HG03064 (cell line): ENCODE measurements at regions not wholly inside any gene's neighbourhood (a gene's known extent, or its start where the extent isn't known, plus 50 kb on each side); places are given as distances from the start of the nearest gene placed in this dataset.

Source experiments
- ATAC-seq: cut with Tn5 transposase; IDR thresholded peaks from one replicate; pipeline ENCODE4 v1.9.1; 2021; ENCODE audit warnings: low read depth; ENCODE audit not compliant: unreplicated experiment

DNA sequence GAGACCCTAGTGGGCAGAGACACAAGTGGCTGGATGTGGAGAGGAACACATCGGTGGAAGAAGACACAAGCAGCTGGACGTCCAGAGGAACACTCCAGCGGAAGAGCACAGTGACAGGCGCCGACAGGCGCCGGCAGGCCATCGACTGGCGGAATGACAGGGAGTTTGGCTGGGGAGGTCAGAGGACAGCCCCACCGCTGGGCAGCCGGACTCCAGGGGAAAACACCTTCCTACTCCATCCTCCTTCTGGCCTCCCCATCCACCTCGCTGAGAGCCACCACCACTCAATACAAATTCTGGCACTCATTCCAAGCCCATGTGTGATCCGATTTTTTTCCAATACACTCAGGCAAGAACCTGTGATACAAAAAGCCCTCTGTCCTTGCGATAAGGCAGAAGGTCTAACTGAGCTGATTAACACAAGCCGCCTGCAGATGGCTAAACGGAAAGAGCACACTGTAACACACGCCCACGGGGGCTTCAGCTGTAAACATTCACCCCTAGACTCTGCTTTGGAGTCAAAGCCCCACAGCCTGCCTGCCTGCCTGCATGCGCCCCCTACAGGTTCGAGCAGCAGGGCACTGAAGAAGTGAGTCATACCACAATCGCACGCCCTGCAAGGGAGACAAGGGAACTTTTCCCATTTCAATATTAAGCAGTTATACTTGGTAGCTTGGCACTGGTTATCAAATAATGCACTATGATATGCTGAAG lies 50.2 kb upstream of the LRP1B start:
- no peak for ATAC-seq
